Neural progenitor cell (in vitro differentiated cells): ENCODE measurements at regions not wholly inside any gene's neighbourhood (a gene's known extent, or its start where the extent isn't known, plus 50 kb on each side); places are given as distances from the start of the nearest gene placed in this dataset.

Experiments
- DNase-seq: peaks from one replicate; pipeline ENCODE4 v3.0.0-alpha.2; 2016; ENCODE audit warnings: low spot score
- H2AFZ ChIP-seq: fragments of 200-600 bp; sonication (generic); replicated peaks from 2 replicates; pipeline ENCODE4 v1.6.1; 2016; ENCODE audit warnings: antibody characterized with exemption
- H3F3A ChIP-seq: fragments of 200-600 bp; sonication (generic); 2 replicates; pipeline ENCODE4 v1.6.1; 2016; ENCODE audit warnings: antibody characterized with exemption, low read depth
- H3K27ac ChIP-seq: fragments of 200-600 bp; sonication (generic); 2 replicates; pipeline ENCODE4 v1.5.1; 2016; ENCODE audit warnings: mild to moderate bottlenecking
- H3K27me3 ChIP-seq: fragments of 200-600 bp; sonication (generic); 2 replicates; pipeline ENCODE4 v1.6.1; 2016; ENCODE audit warnings: mild to moderate bottlenecking, moderate library complexity
- H3K36me3 ChIP-seq: fragments of 200-600 bp; sonication (generic); 2 replicates; pipeline ENCODE4 v1.5.1; 2016
- H3K4me1 ChIP-seq: fragments of 200-600 bp; sonication (generic); 2 replicates; pipeline ENCODE4 v1.6.1; 2016; ENCODE audit warnings: mixed run types
- H3K4me2 ChIP-seq: fragments of 200-600 bp; sonication (generic); 2 replicates; pipeline ENCODE4 v1.6.1; 2016
- H3K4me3 ChIP-seq: fragments of 200-600 bp; sonication (generic); 2 replicates; pipeline ENCODE4 v1.5.1; 2016
- H3K79me2 ChIP-seq: fragments of 200-600 bp; sonication (generic); 2 replicates; pipeline ENCODE4 v1.6.1; 2016; ENCODE audit warnings: low read depth
- H3K9ac ChIP-seq: fragments of 200-600 bp; sonication (generic); 2 replicates; pipeline ENCODE4 v1.6.1; 2016
- H3K9me3 ChIP-seq: fragments of 200-600 bp; sonication (generic); 2 replicates; pipeline ENCODE4 v1.5.1; 2016; ENCODE audit warnings: low read depth
- H4K20me1 ChIP-seq: fragments of 200-600 bp; sonication (generic); 2 replicates; pipeline ENCODE4 v1.6.1; 2016; ENCODE audit warnings: low read depth
- H3K27ac Mint-ChIP-seq: 3 replicates; pipeline ENCODE4 v1.8.0; 2021; ENCODE audit warnings: mixed read lengths
- H3K27me3 Mint-ChIP-seq: 2 replicates; pipeline ENCODE4 v1.8.0; 2022; ENCODE audit warnings: low read depth, mild to moderate bottlenecking, inconsistent platforms, moderate library complexity, mixed read lengths; ENCODE audit not compliant: insufficient read depth
- H3K36me3 Mint-ChIP-seq: 3 replicates; pipeline ENCODE4 v1.8.0; 2021; ENCODE audit warnings: mixed read lengths
- H3K4me1 Mint-ChIP-seq: 3 replicates; pipeline ENCODE4 v1.8.0; 2021; ENCODE audit warnings: mixed read lengths
- H3K4me3 Mint-ChIP-seq: 3 replicates; pipeline ENCODE4 v1.8.0; 2021; ENCODE audit warnings: mild to moderate bottlenecking, moderate library complexity, mixed read lengths
- H3K9me3 Mint-ChIP-seq: 3 replicates; pipeline ENCODE4 v1.8.0; 2020; ENCODE audit warnings: mixed read lengths
- EZH2 ChIP-seq: fragments of 200-600 bp; sonication (generic); IDR thresholded peaks from 2 replicates; pipeline ENCODE4 v1.6.1; 2017; ENCODE audit warnings: antibody characterized with exemption, mild to moderate bottlenecking, moderate library complexity
- EZH2phosphoT487 ChIP-seq: fragments of 200-600 bp; sonication (generic); IDR thresholded peaks from 2 replicates; pipeline ENCODE4 v1.6.1; 2017; ENCODE audit warnings: antibody characterized with exemption
- TF ChIP-seq, protein P1 (sequence below): fragments of 200-600 bp; sonication (generic); IDR thresholded peaks from 2 replicates; pipeline ENCODE4 v1.5.1; 2017; ENCODE audit warnings: antibody characterized with exemption, mild to moderate bottlenecking

GRCh38 chr22:49422701-49423100, 405.0 kb downstream of the BRD1 start:
- Histone ChIP-seq H2AFZ (no peak overlapping the region), H3K4me2 (no peak overlapping the region), H3K4me1 (peaks cover 10% of the 10 kb centered on the region), H3K9me3 (no peaks in the 10 kb centered on the region), H3K9ac (no peak overlapping the region), H3K79me2 (no peaks in the 10 kb centered on the region), H3K27ac (no peak overlapping the region), H3F3A (no peaks in the 10 kb centered on the region), H4K20me1 (no peaks in the 10 kb centered on the region), H3K27me3 (no peaks in the 10 kb centered on the region), H3K36me3 (no peaks in the 10 kb centered on the region), H3K4me3 (no peak overlapping the region)
- Mint-ChIP-seq H3K27ac (no peak overlapping the region), H3K27me3 (peaks cover 23% of the 10 kb centered on the region), H3K36me3 (no peaks in the 10 kb centered on the region), H3K4me1 (peaks cover 14% of the 10 kb centered on the region), H3K4me3 (no peak overlapping the region), H3K9me3 (peaks cover 2% of the 10 kb centered on the region)
- TF ChIP-seq EZH2 (no peak), EZH2phosphoT487 (no peak)
- TF ChIP-seq, protein P1, sequence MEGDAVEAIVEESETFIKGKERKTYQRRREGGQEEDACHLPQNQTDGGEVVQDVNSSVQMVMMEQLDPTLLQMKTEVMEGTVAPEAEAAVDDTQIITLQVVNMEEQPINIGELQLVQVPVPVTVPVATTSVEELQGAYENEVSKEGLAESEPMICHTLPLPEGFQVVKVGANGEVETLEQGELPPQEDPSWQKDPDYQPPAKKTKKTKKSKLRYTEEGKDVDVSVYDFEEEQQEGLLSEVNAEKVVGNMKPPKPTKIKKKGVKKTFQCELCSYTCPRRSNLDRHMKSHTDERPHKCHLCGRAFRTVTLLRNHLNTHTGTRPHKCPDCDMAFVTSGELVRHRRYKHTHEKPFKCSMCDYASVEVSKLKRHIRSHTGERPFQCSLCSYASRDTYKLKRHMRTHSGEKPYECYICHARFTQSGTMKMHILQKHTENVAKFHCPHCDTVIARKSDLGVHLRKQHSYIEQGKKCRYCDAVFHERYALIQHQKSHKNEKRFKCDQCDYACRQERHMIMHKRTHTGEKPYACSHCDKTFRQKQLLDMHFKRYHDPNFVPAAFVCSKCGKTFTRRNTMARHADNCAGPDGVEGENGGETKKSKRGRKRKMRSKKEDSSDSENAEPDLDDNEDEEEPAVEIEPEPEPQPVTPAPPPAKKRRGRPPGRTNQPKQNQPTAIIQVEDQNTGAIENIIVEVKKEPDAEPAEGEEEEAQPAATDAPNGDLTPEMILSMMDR, result no peak
- no peak for DNase-seq

DNA sequence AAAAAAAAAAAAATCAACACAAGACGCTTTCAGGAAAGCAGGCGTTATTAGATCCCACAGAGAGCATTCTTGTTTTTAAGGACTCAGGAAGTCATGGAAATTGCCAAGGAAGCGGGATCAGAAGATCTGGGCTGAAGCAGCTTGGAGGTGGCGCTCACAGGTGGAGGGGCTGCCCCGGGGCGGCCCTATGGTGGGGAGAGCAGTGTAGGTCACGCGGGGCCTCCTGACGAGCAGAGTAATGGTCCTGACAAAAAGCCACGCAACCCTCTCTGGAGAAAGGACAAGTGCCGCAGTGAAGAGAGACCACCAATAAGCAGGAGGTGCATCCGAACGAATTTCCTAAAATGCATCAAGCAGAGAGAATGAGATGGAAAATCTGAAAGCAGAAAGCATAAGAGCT, 407.0 kb downstream of the BRD1 start:
- H3K27me3 Mint-ChIP-seq, result peaks cover 16% of the 10 kb centered on the region
- Histone ChIP-seq H3K4me1 (peaks cover 3% of the 10 kb centered on the region), H2AFZ (no peak overlapping the region), H3K36me3 (no peaks in the 10 kb centered on the region), H3K27me3 (no peaks in the 10 kb centered on the region), H3K79me2 (no peaks in the 10 kb centered on the region), H3K4me2 (no peak overlapping the region), H3K27ac (no peak overlapping the region), H4K20me1 (no peaks in the 10 kb centered on the region), H3K9ac (no peak overlapping the region), H3K9me3 (no peaks in the 10 kb centered on the region), H3F3A (no peaks in the 10 kb centered on the region), H3K4me3 (no peak overlapping the region)
- no peak for TF ChIP-seq EZH2phosphoT487
- TF ChIP-seq, protein P1, result no peak
- no peak for TF ChIP-seq EZH2
- DNase-seq, result no peak
- no peaks in the 10 kb centered on the region for H3K36me3 Mint-ChIP-seq
- H3K9me3 Mint-ChIP-seq, result peaks cover 2% of the 10 kb centered on the region
- peaks cover 16% of the 10 kb centered on the region for H3K4me1 Mint-ChIP-seq
- H3K4me3 Mint-ChIP-seq, result no peak overlapping the region
- no peak overlapping the region for H3K27ac Mint-ChIP-seq

DNA sequence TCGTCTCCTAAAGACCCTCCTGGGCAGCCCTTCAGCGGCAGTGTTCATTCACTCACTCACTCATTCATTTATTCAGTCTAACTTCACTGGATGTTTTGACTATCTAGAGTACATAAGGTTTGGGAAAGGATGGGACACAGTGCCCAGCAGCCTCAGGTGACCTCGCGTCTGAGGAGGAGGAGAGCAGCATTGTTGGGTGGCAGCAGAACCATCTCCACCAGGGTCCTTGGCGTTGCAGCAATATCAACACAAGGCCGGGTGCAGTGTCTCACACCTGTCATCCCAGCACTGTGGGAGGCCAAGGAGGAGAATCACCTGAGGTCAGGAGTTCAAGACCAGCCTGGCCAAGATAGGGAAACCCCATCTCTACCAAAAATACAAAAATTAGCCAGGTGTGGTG, 408.0 kb downstream of the BRD1 start:
- no peaks in the 10 kb centered on the region for H3K4me1 ChIP-seq
- DNase-seq, result no peak
- no peak overlapping the region for H3K9ac ChIP-seq
- H3F3A ChIP-seq, result no peaks in the 10 kb centered on the region
- Mint-ChIP-seq H3K4me3 (no peak overlapping the region), H3K36me3 (no peaks in the 10 kb centered on the region), H3K27ac (no peak overlapping the region), H3K27me3 (peaks cover 17% of the 10 kb centered on the region), H3K9me3 (peaks cover 2% of the 10 kb centered on the region), H3K4me1 (peaks cover 15% of the 10 kb centered on the region)
- H3K79me2 ChIP-seq, result no peaks in the 10 kb centered on the region
- no peak overlapping the region for H3K4me2 ChIP-seq
- H3K27me3 ChIP-seq, result no peaks in the 10 kb centered on the region
- H2AFZ ChIP-seq, result no peak overlapping the region
- H3K4me3 ChIP-seq, result no peak overlapping the region
- no peaks in the 10 kb centered on the region for H4K20me1 ChIP-seq
- no peaks in the 10 kb centered on the region for H3K36me3 ChIP-seq
- TF ChIP-seq EZH2 (no peak), EZH2phosphoT487 (no peak)
- TF ChIP-seq, protein P1, result no peak
- no peaks in the 10 kb centered on the region for H3K9me3 ChIP-seq
- no peak overlapping the region for H3K27ac ChIP-seq

DNA sequence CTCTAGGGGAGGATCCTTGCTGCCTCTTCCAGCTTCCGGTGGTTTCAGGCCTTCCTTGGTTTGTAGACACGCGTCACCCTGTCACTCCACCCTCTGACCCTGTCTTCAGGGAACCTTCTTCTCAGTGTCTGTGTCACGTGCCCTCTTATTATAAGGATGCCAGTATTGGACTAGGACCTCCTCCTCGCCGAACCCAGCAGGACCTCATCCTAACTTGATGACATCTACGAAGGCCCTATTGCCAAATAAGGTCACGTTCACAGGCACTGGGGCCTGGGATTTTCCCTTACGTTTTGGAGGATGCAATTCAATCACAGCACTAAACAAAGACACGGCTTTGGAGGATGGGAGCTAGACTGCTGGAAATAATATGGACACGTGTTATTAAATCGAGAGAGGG, 408.7 kb downstream of the BRD1 start:
- H2AFZ ChIP-seq, result no peak overlapping the region
- H3K79me2 ChIP-seq, result no peaks in the 10 kb centered on the region
- no peak overlapping the region for H3K4me3 Mint-ChIP-seq
- H3K36me3 ChIP-seq, result no peaks in the 10 kb centered on the region
- peaks cover 2% of the 10 kb centered on the region for H3K9me3 Mint-ChIP-seq
- H3K4me2 ChIP-seq, result no peak overlapping the region
- H3F3A ChIP-seq, result no peaks in the 10 kb centered on the region
- no peak overlapping the region for H3K27ac ChIP-seq
- peaks cover 15% of the 10 kb centered on the region for H3K27me3 Mint-ChIP-seq
- no peaks in the 10 kb centered on the region for H3K9me3 ChIP-seq
- H3K4me1 ChIP-seq, result no peaks in the 10 kb centered on the region
- H3K4me1 Mint-ChIP-seq, result peaks cover 13% of the 10 kb centered on the region
- no peaks in the 10 kb centered on the region for H3K27me3 ChIP-seq
- no peak overlapping the region for H3K9ac ChIP-seq
- no peak for DNase-seq
- TF ChIP-seq EZH2phosphoT487 (no peak), EZH2 (no peak)
- TF ChIP-seq, protein P1, result no peak
- H4K20me1 ChIP-seq, result no peaks in the 10 kb centered on the region
- no peak overlapping the region for H3K27ac Mint-ChIP-seq
- no peaks in the 10 kb centered on the region for H3K36me3 Mint-ChIP-seq
- H3K4me3 ChIP-seq, result no peak overlapping the region
